ENCODE measurements at regions not wholly inside any gene's neighbourhood (a gene's known extent, or its start where the extent isn't known, plus 50 kb on each side); places are given as distances from the start of the nearest gene placed in this dataset.
"Not testable (repeated sequence)": the region's sequence is repeated elsewhere in the genome, so short reads cannot be mapped to it uniquely, and the experiment has no call there.

DNA sequence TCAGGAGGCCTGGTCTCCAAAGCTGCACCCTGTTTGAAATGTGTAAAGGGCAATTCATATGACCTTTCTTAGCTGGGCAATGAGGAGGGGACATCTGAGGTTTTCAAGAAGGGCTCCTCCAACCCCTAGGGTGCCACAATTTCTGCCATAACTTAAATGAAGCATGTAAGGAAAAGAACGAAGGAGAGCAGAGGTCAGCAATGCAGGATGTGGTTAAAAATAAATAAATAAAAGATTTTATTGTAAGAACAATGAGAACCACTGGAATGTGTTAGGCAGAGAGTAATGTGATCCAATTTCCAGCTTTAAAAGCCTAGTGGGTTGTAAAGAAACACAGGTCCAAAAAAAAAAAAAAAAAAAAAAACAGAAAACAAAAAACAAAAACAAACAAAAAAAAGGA is 673.1 kb downstream of the TNS3 start (continued):
- no peak for TF ChIP-seq EZH2 (IDR thresholded peaks at IDR 0.05; ENCODE audit: low read depth, low read length, severe bottlenecking)
- no peak for TF ChIP-seq TBP (IDR thresholded peaks at IDR 0.05; ENCODE audit: low read depth, low read length)
- TF ChIP-seq EGR1 (IDR thresholded peaks at IDR 0.05; ENCODE audit: borderline replicate concordance, low read depth, low read length): no peak
- no peak for TF ChIP-seq POU5F1 (IDR thresholded peaks at IDR 0.05; ENCODE audit: low read depth, low read length)
- no peak for TF ChIP-seq ZNF274 (IDR thresholded peaks at IDR 0.05; ENCODE audit: borderline replicate concordance, extremely low read depth, low read length)
- no peak for TF ChIP-seq RXRA (IDR thresholded peaks at IDR 0.05; ENCODE audit: insufficient read depth, low read depth, low read length)
- TF ChIP-seq POLR2AphosphoS5 (IDR thresholded peaks at IDR 0.05; ENCODE audit: low read depth, low read length): no peak
- no peak for TF ChIP-seq KDM4A (IDR thresholded peaks at IDR 0.05; ENCODE audit: low read depth, low read length, severe bottlenecking)

DNA sequence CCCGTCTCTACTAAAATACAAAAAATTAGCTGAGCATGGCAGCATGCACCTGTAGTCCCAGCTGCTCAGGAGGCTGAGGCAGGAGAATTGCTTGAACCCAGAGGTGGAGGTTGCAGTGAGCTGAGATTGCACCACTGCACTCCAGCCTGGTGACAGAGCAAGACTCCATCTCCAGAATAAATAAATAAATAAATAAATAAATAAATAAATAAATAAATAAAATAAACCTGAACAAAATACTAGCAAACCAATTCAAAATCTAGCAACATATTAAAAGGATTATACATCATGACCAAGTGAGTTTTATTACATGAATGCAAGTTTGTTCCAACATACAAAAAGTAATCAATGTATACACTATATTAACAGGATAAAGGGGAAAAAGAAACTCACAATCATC is 677.4 kb downstream of the TNS3 start:
- H3K79me2 ChIP-seq (ENCODE audit: control insufficient read depth in 1 of 2, insufficient read depth in 2 of 2, low read length in 2 of 2); H3K4me1 ChIP-seq (replicated peaks in 1 of 4; ENCODE audit: control insufficient read depth in 3 of 4, insufficient read depth in 4 of 4, low read length in 3 of 4); H3K14ac ChIP-seq (ENCODE audit: insufficient read length); H3K4ac ChIP-seq (replicated peaks; ENCODE audit: insufficient read length, low read depth, low read length); H2BK5ac ChIP-seq (ENCODE audit: low read depth, low read length); POLR2A ChIA-PET (ENCODE audit: partially characterized antibody); H4K20me1 ChIP-seq (replicated peaks in 1 of 2; ENCODE audit: control insufficient read depth in 1 of 2, insufficient read depth in 2 of 2, low read length in 2 of 2); H3K79me1 ChIP-seq (ENCODE audit: low read depth, low read length); H3K23ac ChIP-seq (ENCODE audit: insufficient read length); H2AK5ac ChIP-seq (ENCODE audit: low read depth, low read length); H2BK12ac ChIP-seq (ENCODE audit: low read depth, low read length); H2AFZ ChIP-seq (ENCODE audit: low read length); H3K27me3 ChIP-seq (replicated peaks in 1 of 4; ENCODE audit: control insufficient read depth in 3 of 4, extremely low read depth in 1 of 4, insufficient read depth in 3 of 4, low read length in 3 of 4); H3K9me3 ChIP-seq (ENCODE audit: insufficient read depth in 2 of 2, low read depth in 1 of 2, low read length in 1 of 2); H3K36me3 ChIP-seq (ENCODE audit: control insufficient read depth in 2 of 4, insufficient read depth in 4 of 4, low read length in 3 of 4); H3K9ac ChIP-seq (replicated peaks in 1 of 4; ENCODE audit: extremely low read depth in 1 of 4, low read depth in 3 of 4, low read length in 3 of 4); H3K18ac ChIP-seq (ENCODE audit: extremely low read depth, low read length); H2BK15ac ChIP-seq (ENCODE audit: low read length); DNase-seq (ENCODE audit: low read depth in 1 of 2, low spot score in 2 of 2); H4K5ac ChIP-seq (ENCODE audit: insufficient read length, low read depth, low read length); H2BK20ac ChIP-seq (ENCODE audit: low read length); H4K8ac ChIP-seq (ENCODE audit: extremely low read depth, insufficient read depth, low read length); H2BK120ac ChIP-seq (replicated peaks; ENCODE audit: low read depth, low read length); H3K23me2 ChIP-seq (ENCODE audit: low read depth, low read length); CTCF ChIA-PET (ENCODE audit: partially characterized antibody); H3K4me3 ChIP-seq (ENCODE audit: extremely low read depth in 1 of 4, insufficient read depth in 2 of 4, low read depth in 3 of 4, low read length in 4 of 4); H4K91ac ChIP-seq (replicated peaks; ENCODE audit: insufficient read length, low read length); H3K56ac ChIP-seq (replicated peaks; ENCODE audit: insufficient read length, low read depth, low read length); FAIRE-seq; H3K27ac ChIP-seq (ENCODE audit: low read depth, low read length); H3K4me2 ChIP-seq (ENCODE audit: insufficient read depth in 1 of 2, low read depth in 2 of 2, low read length in 2 of 2): not testable (repeated sequence)
- WGBS, 2 experiments (ENCODE audit: extremely low coverage in 1 of 2, insufficient coverage in 1 of 2, insufficient read length in 1 of 2, insufficient replicate concordance in 2 of 2, low coverage in 1 of 2, low lambda C conversion rate in 2 of 2, missing lambda C conversion rate in 1 of 2): 57% methylated on average over 1 of the region's 1 CpG; no CpG with 5 or more reads in 1 of the 2 experiments

Data from H1 (cell line).